HG03432 (cell line): ENCODE measurements at regions not wholly inside any gene's neighbourhood (a gene's known extent, or its start where the extent isn't known, plus 50 kb on each side); places are given as distances from the start of the nearest gene placed in this dataset.
"Not testable (repeated sequence)": the region's sequence is repeated elsewhere in the genome, so short reads cannot be mapped to it uniquely, and the experiment has no call there.

ENCODE experiments used
- ATAC-seq: cut with Tn5 transposase; IDR thresholded peaks from one replicate; pipeline ENCODE4 v1.9.1; 2021; ENCODE audit warnings: mild to moderate bottlenecking, moderate library complexity; ENCODE audit not compliant: unreplicated experiment

GRCh38 chr4:126860308-126860707, 772.4 kb upstream of the INTU start:
- no peak for ATAC-seq

GRCh38 chr4:126869967-126870366, 762.8 kb upstream of the INTU start:
- ATAC-seq: no peak

DNA sequence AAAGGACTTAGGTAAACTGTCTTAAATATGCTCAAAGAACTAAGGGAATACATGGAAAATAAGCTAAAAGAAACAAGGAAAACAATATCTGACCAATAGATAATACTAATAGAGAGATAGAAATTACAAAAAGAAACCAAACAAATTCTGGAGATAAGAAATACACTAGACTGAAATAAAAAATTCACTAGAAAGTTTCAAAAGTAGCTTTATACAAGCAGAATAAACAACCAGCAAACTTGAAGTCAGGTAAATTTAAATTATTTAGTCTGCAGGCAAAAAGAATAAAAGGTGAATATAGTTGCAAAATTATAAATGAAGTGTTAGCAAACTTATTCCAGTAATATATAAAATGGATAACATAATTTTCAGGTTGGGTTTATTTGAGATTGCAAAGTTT, 760.9 kb upstream of the INTU start:
- no peak for ATAC-seq

- ATAC-seq: no peak
These were observed 758.2 kb upstream of the INTU start for GRCh38 chr4:126874533-126874932.

- ATAC-seq: no peak
These were observed 743.8 kb upstream of the INTU start for GRCh38 chr4:126888968-126889367.

- ATAC-seq: no peak
These were observed 742.4 kb upstream of the INTU start for GRCh38 chr4:126890383-126890782.

- no peak for ATAC-seq
These were observed 741.8 kb upstream of the INTU start for GRCh38 chr4:126890994-126891393.

DNA sequence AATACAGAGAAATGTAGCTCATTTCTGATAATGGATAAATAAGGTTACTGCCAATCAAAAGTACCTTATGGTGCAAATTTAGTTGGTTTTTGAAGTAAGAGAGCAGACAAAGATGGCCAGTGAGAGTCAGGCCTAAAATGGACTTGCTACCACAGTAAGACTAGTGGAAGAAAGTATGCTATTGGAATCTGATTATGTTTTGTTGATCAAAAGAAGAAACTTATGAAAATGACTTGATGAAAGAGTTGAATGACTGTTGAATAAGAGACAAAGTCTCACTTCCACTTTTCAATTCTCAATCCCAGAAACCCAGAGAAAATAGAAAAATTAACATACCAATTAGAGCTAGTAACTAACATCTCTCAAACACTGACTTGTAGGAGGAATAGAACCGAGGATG, 737.8 kb upstream of the INTU start:
- no peak for ATAC-seq

DNA sequence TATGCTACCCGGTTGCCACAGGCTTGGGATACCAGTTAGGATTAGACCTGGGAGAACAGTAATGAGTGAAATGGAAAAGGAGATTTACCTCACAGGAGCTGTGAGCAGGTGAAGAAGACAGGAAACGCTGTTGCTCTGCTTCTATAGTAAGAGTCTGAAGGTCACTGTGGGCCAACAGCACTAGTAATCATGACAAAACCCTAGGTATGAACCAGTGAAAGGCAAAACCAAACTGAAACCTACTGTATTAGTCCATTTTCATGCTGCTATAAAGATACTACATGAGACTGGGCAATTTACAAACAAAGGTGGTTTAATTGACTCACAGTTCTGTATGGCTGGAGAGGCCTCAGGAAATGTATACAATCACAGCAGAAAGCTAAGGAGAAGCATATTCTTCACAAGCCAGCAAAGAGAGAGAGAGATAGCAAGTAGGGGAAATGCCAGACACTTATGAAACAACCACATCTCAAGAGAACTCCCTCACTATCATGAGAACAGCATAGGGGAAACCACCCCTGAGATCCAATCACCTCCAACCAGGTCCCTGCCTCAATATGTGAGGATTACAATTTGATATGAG, 736.7 kb upstream of the INTU start:
- no peak for ATAC-seq

GRCh38 chr4:126897038-126897437, 735.7 kb upstream of the INTU start:
- no peak for ATAC-seq

DNA sequence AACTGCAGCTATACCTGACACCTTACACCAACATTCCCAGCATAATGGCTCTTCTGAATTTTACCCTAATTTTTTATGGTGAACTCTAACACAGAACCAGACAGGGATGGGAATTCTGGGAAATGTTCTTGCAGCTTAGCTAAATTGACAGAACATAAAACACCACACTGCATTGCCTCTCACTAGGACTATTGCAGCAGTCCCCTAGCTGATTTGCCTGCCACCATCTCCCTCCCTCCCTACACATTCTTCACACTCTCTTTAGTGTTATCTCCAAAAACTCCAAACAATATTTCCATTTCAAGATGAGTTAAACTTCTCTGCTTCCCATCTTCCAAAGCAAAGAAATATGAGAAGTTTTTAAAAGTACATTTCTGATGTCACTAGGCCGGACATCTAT, 733.9 kb upstream of the INTU start:
- no peak for ATAC-seq

GRCh38 chr4:126899331-126899801, 733.4 kb upstream of the INTU start:
- no peak for ATAC-seq

DNA sequence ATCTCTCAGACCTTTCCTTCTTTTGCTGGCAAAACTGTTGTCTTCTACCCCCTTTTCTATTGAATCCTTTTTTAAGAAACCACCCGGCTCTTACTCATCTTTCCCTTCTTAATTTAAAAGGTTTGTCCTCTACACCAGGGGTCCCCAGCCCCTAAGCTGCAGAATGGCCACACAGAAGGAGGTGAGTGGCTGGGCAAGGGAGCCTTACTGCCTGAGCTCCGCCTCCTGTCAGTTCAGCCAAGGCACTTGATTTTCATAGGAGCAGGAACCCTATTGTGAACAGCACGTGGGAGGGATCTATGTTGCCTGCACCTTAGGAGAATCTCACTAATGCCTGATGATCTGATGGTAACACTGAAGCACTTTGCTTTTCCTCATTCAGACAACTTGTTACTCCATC, 726.3 kb upstream of the INTU start:
- no peak for ATAC-seq

DNA sequence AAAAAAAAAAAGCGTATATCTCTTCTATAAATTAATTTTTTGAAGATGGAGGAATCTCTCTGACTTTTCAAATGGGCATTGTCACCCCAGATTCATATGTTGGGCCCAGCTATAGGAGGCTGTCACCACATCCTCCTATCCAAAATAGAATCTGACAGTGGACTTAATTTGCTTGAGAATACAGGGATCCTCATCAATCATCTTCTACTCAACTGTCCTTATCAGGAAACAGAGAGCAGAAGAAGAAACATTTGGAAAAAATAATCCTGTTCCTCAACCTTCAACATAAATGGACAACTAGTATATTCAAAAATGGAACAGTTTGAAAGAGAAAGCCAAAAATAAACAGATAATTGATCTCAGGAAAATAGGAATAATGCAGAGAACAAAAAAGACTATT, 725.4 kb upstream of the INTU start:
- ATAC-seq: no peak

DNA sequence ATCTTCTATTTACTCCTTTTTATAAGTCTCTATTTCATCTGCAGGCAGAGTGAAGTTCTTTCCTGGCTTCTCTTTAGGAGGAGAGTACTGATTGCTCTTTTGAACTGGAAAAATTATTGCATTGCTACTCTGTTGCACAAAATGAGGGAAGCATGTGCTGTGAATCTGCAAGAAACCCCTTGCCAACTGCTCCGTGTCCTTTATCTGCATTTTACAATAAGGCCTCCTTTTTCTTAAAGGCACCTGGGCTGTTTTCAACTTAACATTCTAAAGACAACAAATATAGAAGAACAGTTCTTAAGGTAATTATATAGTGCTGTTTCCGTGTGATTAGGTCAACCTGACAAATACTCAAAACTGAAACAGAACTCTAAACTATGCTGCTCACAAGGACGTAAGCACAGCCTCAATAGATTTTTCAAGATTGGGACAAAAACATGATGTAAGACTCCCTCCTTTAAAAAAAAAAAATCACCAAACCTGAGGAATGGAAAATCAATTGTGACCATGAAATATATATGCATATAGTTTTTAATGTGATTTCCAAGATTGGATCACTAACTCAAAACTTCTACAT, 716.6 kb upstream of the INTU start:
- no peak for ATAC-seq

GRCh38 chr4:126916626-126917140, 716.1 kb upstream of the INTU start:
- no peak for ATAC-seq

GRCh38 chr4:126922328-126922938, 710.3 kb upstream of the INTU start:
- not testable (repeated sequence) for ATAC-seq

DNA sequence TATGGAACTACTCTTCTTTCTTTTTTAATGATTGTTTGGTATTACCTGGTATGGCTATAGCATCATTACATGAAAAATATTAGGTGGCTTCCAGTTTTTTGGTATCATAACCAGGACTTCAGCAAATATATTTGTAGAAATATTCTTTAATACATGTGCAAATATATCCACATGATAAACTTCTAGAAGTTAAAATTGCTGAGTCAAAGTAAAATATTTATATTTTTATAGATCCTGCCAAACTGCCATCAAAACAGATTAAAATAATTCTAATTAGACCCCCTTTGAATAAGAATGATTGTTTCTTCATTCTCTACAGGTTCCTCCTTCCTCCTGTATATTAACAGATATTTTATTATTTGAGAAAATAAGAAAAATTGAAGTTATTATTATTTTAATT, 708.5 kb upstream of the INTU start:
- no peak for ATAC-seq

- ATAC-seq: not testable (repeated sequence)
These were observed 702.7 kb upstream of the INTU start for GRCh38 chr4:126930059-126930458.

GRCh38 chr4:126935801-126936200, 697.0 kb upstream of the INTU start:
- no peak for ATAC-seq

DNA sequence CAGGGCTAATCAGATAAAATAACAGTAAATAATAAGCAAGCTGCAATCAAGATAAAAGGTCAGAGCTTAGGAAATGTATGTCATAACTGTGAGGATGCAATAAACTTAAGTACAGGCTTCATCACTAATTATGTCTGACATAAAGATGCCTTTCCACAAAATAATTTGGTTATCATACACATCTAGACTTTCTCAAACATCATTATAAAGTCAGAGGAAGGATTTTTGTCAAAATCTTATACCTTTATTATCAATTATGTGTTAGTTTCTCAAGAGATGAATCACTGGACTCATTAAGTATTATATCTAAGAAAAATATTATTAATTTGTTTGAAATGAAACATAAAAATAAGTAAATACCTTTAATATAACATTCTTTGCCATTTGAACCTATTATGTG, 695.4 kb upstream of the INTU start:
- ATAC-seq: no peak

- no peak for ATAC-seq
These were observed 694.8 kb upstream of the INTU start for GRCh38 chr4:126937846-126938422.
